Anterior cingulate cortex (tissue), 58 donors: ENCODE measurements at regions not wholly inside any gene's neighbourhood (a gene's known extent, or its start where the extent isn't known, plus 50 kb on each side); places are given as distances from the start of the nearest gene placed in this dataset.

ENCODE experiments used
- DNase-seq, 58 donors: peaks; one replicate each; lab custom pipeline; 2025; lab: John Stamatoyannopoulos, UW

- DNase-seq: no peak
These were observed 51.7 kb upstream of the NUP160 start for GRCh38 chr11:47899801-47900200.
